WI38 (cell line): ENCODE measurements at regions not wholly inside any gene's neighbourhood (a gene's known extent, or its start where the extent isn't known, plus 50 kb on each side); places are given as distances from the start of the nearest gene placed in this dataset.
"Not testable (repeated sequence)": the region's sequence is repeated elsewhere in the genome, so short reads cannot be mapped to it uniquely, and the experiment has no call there.

ENCODE experiments used
- H3K4me3 ChIP-seq: 2 replicates; pipeline ENCODE4 v1.5.1; 2011; ENCODE audit warnings: low read depth, mild to moderate bottlenecking, control low read depth, low read length
- CTCF ChIP-seq: IDR thresholded peaks from 2 replicates; pipeline ENCODE4 v1.5.1; 2012; ENCODE audit warnings: low read depth, mild to moderate bottlenecking, control low read depth, low read length

- peak overlapping the region; percentile 38 for H3K4me3 ChIP-seq
Observed at GRCh38 chr14:70254476-70254961, 65.8 kb upstream of the SLC8A3 start.

GRCh38 chr14:70253547-70253946 is 64.8 kb upstream of the SLC8A3 start:
- H3K4me3 ChIP-seq: not testable (repeated sequence)

More at GRCh38 chr14:70254476-70254961, 65.8 kb upstream of the SLC8A3 start:
- TF ChIP-seq CTCF: no peak

- H3K4me3 ChIP-seq: no peak overlapping the region
- TF ChIP-seq CTCF: no peak
Observed at GRCh38 chr14:70245026-70245425, 56.3 kb upstream of the SLC8A3 start.

GRCh38 chr14:70239802-70240201 is 51.1 kb upstream of the SLC8A3 start:
- no peak overlapping the region for H3K4me3 ChIP-seq
- TF ChIP-seq CTCF: no peak

- not testable (repeated sequence) for H3K4me3 ChIP-seq
Observed at GRCh38 chr14:70238635-70239034, 49.9 kb upstream of the SLC8A3 start.
